AG04450 (cell line): ENCODE measurements at regions not wholly inside any gene's neighbourhood (a gene's known extent, or its start where the extent isn't known, plus 50 kb on each side); places are given as distances from the start of the nearest gene placed in this dataset.
A peak's percentile ranks its signal among the peaks of the same experiment; 100 is the strongest.

Experiments
- CTCF ChIA-PET: fragments of 300-600, 350-600 bp; formaldehyde crosslinking; extraction: SDS; loops from one replicate; lab custom pipeline; 2022; ENCODE audit warnings: antibody characterized with exemption, inconsistent platforms; lab: Charles Lee
- POLR2A ChIA-PET: fragments of 350-600 bp; formaldehyde crosslinking; extraction: SDS; loops from one replicate; lab custom pipeline; 2021; ENCODE audit warnings: antibody characterized with exemption, inconsistent platforms; lab: Yijun Ruan, JAX
- DNase-seq: peaks from one replicate; pipeline ENCODE4 v3.0.0-alpha.2; 2011; ENCODE audit warnings: low read depth, low spot score
- H3K27ac ChIP-seq: one replicate; pipeline ENCODE4 v1.5.1; 2012; ENCODE audit warnings: low read depth, low read length, control low read depth
- H3K27me3 ChIP-seq: one replicate; pipeline ENCODE4 v1.6.0; 2012; ENCODE audit warnings: low read length; ENCODE audit not compliant: control insufficient read depth, insufficient read depth
- H3K4me3 ChIP-seq: 2 replicates; pipeline ENCODE4 v1.5.1; 2011; ENCODE audit warnings: mild to moderate bottlenecking, low read depth, low read length, control low read depth
- H3K9me3 ChIP-seq: 2 replicates; pipeline ENCODE4 v1.5.1; 2012; ENCODE audit warnings: low read length; ENCODE audit not compliant: control insufficient read depth, insufficient read depth
- TF ChIP-seq, protein P1 (sequence below): IDR thresholded peaks from 2 replicates; pipeline ENCODE4 v1.5.1; 2011; ENCODE audit warnings: low read depth, low read length, control low read depth, inconsistent platforms

DNA sequence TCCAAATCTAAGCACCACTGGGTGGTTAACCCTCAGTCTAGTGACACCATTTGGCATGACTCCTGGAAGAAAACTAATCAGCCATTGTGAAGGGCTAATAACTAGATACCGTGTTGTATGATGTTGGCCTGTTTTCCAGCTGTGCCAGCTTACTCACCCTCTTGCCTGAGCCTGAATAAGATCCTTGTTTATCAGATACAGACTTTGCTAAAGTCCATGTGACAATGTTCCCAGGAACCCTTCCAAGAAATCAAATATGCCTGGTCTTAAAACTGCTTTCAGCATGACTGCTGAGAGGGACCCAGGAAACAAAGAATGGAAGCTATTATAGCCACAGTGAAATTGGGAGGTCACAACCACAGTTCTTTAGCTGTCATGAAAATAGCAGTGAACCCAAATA lies 640.8 kb upstream of the INTU start:
- no peak for DNase-seq
- CTCF ChIA-PET, result interaction anchor here (0.7 kb wide), 1 partner anchor 10 kb away, joined by 3 read pairs; no protein-coding TSS in a partner anchor
- no peak overlapping the region for H3K27ac ChIP-seq
- no peak overlapping the region for H3K4me3 ChIP-seq
- POLR2A ChIA-PET, result no interaction called here
- no peaks in the 10 kb centered on the region for H3K9me3 ChIP-seq
- H3K27me3 ChIP-seq, result no peaks in the 10 kb centered on the region
- TF ChIP-seq, protein P1, sequence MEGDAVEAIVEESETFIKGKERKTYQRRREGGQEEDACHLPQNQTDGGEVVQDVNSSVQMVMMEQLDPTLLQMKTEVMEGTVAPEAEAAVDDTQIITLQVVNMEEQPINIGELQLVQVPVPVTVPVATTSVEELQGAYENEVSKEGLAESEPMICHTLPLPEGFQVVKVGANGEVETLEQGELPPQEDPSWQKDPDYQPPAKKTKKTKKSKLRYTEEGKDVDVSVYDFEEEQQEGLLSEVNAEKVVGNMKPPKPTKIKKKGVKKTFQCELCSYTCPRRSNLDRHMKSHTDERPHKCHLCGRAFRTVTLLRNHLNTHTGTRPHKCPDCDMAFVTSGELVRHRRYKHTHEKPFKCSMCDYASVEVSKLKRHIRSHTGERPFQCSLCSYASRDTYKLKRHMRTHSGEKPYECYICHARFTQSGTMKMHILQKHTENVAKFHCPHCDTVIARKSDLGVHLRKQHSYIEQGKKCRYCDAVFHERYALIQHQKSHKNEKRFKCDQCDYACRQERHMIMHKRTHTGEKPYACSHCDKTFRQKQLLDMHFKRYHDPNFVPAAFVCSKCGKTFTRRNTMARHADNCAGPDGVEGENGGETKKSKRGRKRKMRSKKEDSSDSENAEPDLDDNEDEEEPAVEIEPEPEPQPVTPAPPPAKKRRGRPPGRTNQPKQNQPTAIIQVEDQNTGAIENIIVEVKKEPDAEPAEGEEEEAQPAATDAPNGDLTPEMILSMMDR, result no peak

DNA sequence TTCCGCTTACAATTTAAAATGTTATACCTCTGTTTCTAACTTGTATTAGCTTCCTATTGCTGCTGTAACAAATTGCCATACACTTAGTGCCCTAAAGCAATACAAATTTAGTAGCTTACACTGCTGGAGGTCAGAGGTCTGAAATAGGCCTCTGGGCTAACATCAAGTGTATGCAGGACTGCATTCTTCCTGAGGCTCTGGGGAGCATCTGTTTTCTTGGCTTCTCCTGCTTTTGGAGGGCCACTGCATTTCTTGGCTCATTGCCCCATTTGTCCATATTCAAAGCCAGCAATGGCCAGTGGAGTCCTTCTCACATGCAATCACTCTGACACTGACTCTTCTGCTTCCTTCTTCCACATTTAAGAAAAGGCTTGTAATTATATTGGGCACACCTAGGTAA lies 639.8 kb upstream of the INTU start:
- H3K27ac ChIP-seq, result no peak overlapping the region
- H3K4me3 ChIP-seq, result no peak overlapping the region
- H3K9me3 ChIP-seq, result no peaks in the 10 kb centered on the region
- ChIA-PET CTCF (interaction anchor here (0.7 kb wide), 1 partner anchor 10 kb away, joined by 3 read pairs; no protein-coding TSS in a partner anchor), POLR2A (no interaction called here)
- no peak for DNase-seq
- TF ChIP-seq, protein P1, result no peak
- H3K27me3 ChIP-seq, result no peaks in the 10 kb centered on the region

DNA sequence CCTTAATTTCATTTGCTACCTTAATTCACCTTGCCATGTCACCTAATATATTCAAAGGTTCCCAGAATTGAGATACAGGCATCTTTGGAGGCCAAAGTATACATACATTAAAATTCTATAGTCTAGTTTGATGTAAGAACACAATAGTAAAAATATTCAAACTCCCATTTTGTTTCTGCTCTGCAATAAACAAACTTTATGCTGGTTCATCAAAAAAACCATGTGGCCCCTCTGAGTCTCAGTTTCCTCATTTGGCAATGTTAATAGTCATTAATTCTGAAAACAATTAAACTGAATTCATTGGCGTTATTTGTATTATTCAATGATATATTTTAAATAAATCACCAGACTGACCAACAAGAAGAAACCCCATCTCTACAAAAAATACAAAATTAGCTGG lies 639.4 kb upstream of the INTU start:
- Histone ChIP-seq H3K9me3 (no peaks in the 10 kb centered on the region), H3K4me3 (no peak overlapping the region), H3K27ac (no peak overlapping the region), H3K27me3 (no peaks in the 10 kb centered on the region)
- CTCF ChIA-PET, result no interaction called here
- POLR2A ChIA-PET, result no interaction called here
- TF ChIP-seq, protein P1, result no peak
- DNase-seq, result no peak

DNA sequence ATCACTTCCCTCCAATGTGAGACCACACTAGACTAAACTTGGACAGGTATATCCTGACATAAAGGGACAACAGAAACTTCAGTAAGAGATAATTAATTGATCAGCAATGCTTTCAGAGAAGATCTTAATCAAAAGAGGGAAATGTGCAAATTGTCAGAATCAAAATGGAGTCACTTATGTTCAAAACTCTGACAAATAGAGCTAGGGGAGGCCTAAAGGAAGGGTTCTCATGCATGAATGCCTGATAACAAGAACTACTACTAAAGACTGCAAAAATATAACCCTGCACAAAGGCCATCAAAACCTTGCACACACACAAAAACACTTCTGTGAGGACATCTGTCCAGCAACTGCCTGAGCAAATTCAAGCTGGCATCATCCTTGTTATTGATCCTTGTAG lies 637.5 kb upstream of the INTU start:
- CTCF ChIA-PET, result no interaction called here
- Histone ChIP-seq H3K27ac (no peak overlapping the region), H3K4me3 (no peak overlapping the region), H3K9me3 (no peaks in the 10 kb centered on the region), H3K27me3 (no peaks in the 10 kb centered on the region)
- TF ChIP-seq, protein P1, result no peak
- DNase-seq, result no peak
- POLR2A ChIA-PET, result no interaction called here

DNA sequence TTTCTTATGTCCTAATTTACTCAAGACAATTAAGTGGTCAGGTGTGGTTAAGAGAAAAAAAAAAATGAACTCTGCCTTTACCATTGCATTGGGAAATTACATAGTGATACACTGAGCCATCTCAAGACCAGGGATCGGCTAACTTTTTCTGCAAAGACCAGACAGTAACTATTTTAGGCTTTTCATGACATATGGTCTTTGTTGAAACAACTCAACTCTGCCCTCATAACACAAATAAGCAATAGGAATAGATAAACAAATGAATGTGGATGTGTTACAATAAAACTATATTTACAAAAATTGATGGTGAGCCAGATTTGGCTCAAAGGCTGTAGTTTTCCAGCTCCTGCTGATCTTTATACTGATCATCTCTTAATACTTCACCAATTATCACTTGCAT lies 632.6 kb upstream of the INTU start:
- TF ChIP-seq, protein P1, result no peak

More for the DNA sequence above, 632.6 kb upstream of the INTU start:
- no peaks in the 10 kb centered on the region for H3K9me3 ChIP-seq
- POLR2A ChIA-PET, result interaction anchor here (0.6 kb wide), 1 partner anchor 531 kb away, joined by 3 read pairs; no protein-coding TSS in a partner anchor
- H3K27me3 ChIP-seq, result no peaks in the 10 kb centered on the region
- no peak overlapping the region for H3K27ac ChIP-seq
- CTCF ChIA-PET, result no interaction called here
- peak; percentile 38 for DNase-seq
- no peak overlapping the region for H3K4me3 ChIP-seq
